K562 (cell line): ENCODE measurements at regions not wholly inside any gene's neighbourhood (a gene's known extent, or its start where the extent isn't known, plus 50 kb on each side); places are given as distances from the start of the nearest gene placed in this dataset.

Experiments
- ATAC-seq: fragments of 200-7000 bp; cut with Tn5 transposase; 3 replicates; pipeline ENCODE4 v1.9.1; 2020; ENCODE audit warnings: moderate library complexity
- BruUV-seq: library from RNA; stranded (reverse); fragments of 400-500 nt; replicated peaks from 2 replicates; lab custom pipeline; 2021; lab: Mats Ljungman, UMichigan
- CTCF ChIA-PET: fragments of 300-600 bp; formaldehyde crosslinking; extraction: SDS; loops from one replicate; lab custom pipeline; 2021; ENCODE audit warnings: low intra/inter-chr PET ratio; lab: Yijun Ruan, JAX
- POLR2A ChIA-PET: fragments of 300-600, 350-650 bp; sonication (Branson Sonifier 250); formaldehyde crosslinking; extraction: SDS; loops from one replicate; lab custom pipeline; 2021; ENCODE audit warnings: antibody characterized with exemption, inconsistent platforms; lab: Yijun Ruan, JAX
- DNase-seq, 4 experiments: peaks; one replicate each; pipeline versions ENCODE4 v3.0.0 to v3.0.0-alpha.2; 2011 to 2018; ENCODE audit warnings: low spot score in 3 of 4, mixed read lengths in 3 of 4; ENCODE audit errors: extremely low read depth in 1 of 4
- FAIRE-seq: peaks from 2 replicates; lab custom pipeline; 2011; peaks lifted over from hg19 to GRCh38; lab: Jason Lieb, UNC
- H2AFZ ChIP-seq: 2 replicates; pipeline ENCODE4 v1.6.0; 2011; ENCODE audit warnings: low read depth, low read length, control low read depth, inconsistent platforms
- H3K27ac ChIP-seq: fragments of 200-600 bp; 3 replicates; pipeline ENCODE4 v1.8.0; 2011; ENCODE audit warnings: low read depth, mild to moderate bottlenecking, control low read depth, inconsistent platforms, low read length, moderate library complexity, mixed read lengths; ENCODE audit errors: extremely low read depth
- H3K27me3 ChIP-seq, 2 experiments: fragments of 300-600 bp in 1 of 2; 2 replicates in 1 of 2; 3 replicates in 1 of 2; pipeline versions ENCODE4 v1.6.0 to v1.8.0; 2011; ENCODE audit warnings: inconsistent platforms in 2 of 2, low read length in 2 of 2, mild to moderate bottlenecking in 1 of 2, mixed read lengths in 1 of 2, moderate library complexity in 1 of 2; ENCODE audit not compliant: control insufficient read depth in 2 of 2, insufficient read depth in 2 of 2
- H3K36me3 ChIP-seq: fragments of 300-600 bp; 3 replicates; pipeline ENCODE4 v1.8.0; 2011; ENCODE audit warnings: mild to moderate bottlenecking, low read length, inconsistent platforms; ENCODE audit not compliant: control insufficient read depth, insufficient read depth
- H3K4me1 ChIP-seq, 2 experiments: fragments of 200-600 bp in 1 of 2; replicated peaks in 1 of 2; 2 replicates in 1 of 2; 3 replicates in 1 of 2; pipeline versions ENCODE4 v1.5.1 to v1.8.0; 2011; ENCODE audit warnings: inconsistent platforms in 2 of 2, low read length in 2 of 2, mild to moderate bottlenecking in 1 of 2, mixed read lengths in 1 of 2, moderate library complexity in 1 of 2; ENCODE audit not compliant: control insufficient read depth in 2 of 2, insufficient read depth in 2 of 2
- H3K4me2 ChIP-seq: 2 replicates; pipeline ENCODE4 v1.6.1; 2011; ENCODE audit warnings: low read length, control low read depth, inconsistent platforms, mixed read lengths; ENCODE audit not compliant: insufficient read depth
- H3K4me3 ChIP-seq: fragments of 200-600 bp; sonication (generic), shearing (Covaris generic); 2 replicates; pipeline ENCODE4 v1.5.1; 2016; ENCODE audit warnings: control low read depth, inconsistent platforms
- H3K79me2 ChIP-seq: fragments of 200-600 bp; 3 replicates; pipeline ENCODE4 v1.8.0; 2011; ENCODE audit warnings: low read length, inconsistent platforms; ENCODE audit not compliant: control insufficient read depth, insufficient read depth
- H3K9ac ChIP-seq, 2 experiments: 2 replicates each; pipeline versions ENCODE4 v1.6.0 to v1.6.1; 2011; ENCODE audit warnings: low read depth in 2 of 2, low read length in 2 of 2, control low read depth in 1 of 2, inconsistent platforms in 1 of 2, mild to moderate bottlenecking in 1 of 2, mixed read lengths in 1 of 2; ENCODE audit not compliant: insufficient read depth in 1 of 2
- H3K9me1 ChIP-seq: one replicate; pipeline ENCODE4 v1.6.0; 2011; ENCODE audit warnings: inconsistent platforms, mild to moderate bottlenecking, low read length, moderate library complexity; ENCODE audit not compliant: control insufficient read depth, insufficient read depth
- H3K9me3 ChIP-seq: replicated peaks from 2 replicates; pipeline ENCODE4 v1.5.1; 2011; ENCODE audit warnings: low read depth, low read length, inconsistent platforms; ENCODE audit not compliant: control insufficient read depth, insufficient read depth
- H4K20me1 ChIP-seq: replicated peaks from 2 replicates; pipeline ENCODE4 v1.6.1; 2011; ENCODE audit warnings: low read length, inconsistent platforms, mixed read lengths; ENCODE audit not compliant: control insufficient read depth, insufficient read depth
- ARID1B ChIP-seq: fragments of 450-650 bp; IDR thresholded peaks from 2 replicates; pipeline ENCODE4 v1.6.1; 2016; ENCODE audit warnings: antibody characterized with exemption, mild to moderate bottlenecking, inconsistent platforms
- FOSL1 ChIP-seq: fragments of 200-800 bp; sonication (Bioruptor generic); conservative IDR thresholded peaks from 2 replicates; pipeline ENCODE4 v1.6.1; 2016; ENCODE audit warnings: missing genetic modification characterization, missing compliant biosample characterization
- FOXA3 ChIP-seq, 2 experiments: fragments of 450-650 bp in 1 of 2; sonication (generic) in 1 of 2; formaldehyde crosslinking; IDR thresholded peaks in 1 of 2; conservative IDR thresholded peaks in 1 of 2; 2 replicates each; pipeline versions ENCODE4 v1.4.0 to v1.8.0; 2020 to 2022; ENCODE audit warnings: mild to moderate bottlenecking in 2 of 2, missing genetic modification reagents in 1 of 2
- MEIS2 ChIP-seq: fragments of 450-650 bp; IDR thresholded peaks from 2 replicates; pipeline ENCODE4 v1.6.1; 2014; ENCODE audit warnings: mild to moderate bottlenecking; ENCODE audit not compliant: partially characterized antibody
- RBM17 ChIP-seq: fragments of 200-400 bp; formaldehyde crosslinking; IDR thresholded peaks from 2 replicates; pipeline ENCODE4 v1.6.1; 2017; ENCODE audit warnings: low read depth, mild to moderate bottlenecking, low read length, borderline replicate concordance
- RBM25 ChIP-seq: fragments of 200-400 bp; formaldehyde crosslinking; IDR thresholded peaks from 2 replicates; pipeline ENCODE4 v1.6.1; 2018; ENCODE audit warnings: low read length, low read depth, moderate library complexity; ENCODE audit not compliant: severe bottlenecking
- ZNF224 ChIP-seq: sonication (generic); formaldehyde crosslinking; IDR thresholded peaks from 2 replicates; pipeline ENCODE4 v1.8.0; 2022; ENCODE audit warnings: mild to moderate bottlenecking, missing genetic modification reagents
- ZNF384 ChIP-seq: IDR thresholded peaks from 2 replicates; pipeline ENCODE4 v1.6.1; 2012; ENCODE audit warnings: low read depth, low read length, improper control_type of control experiment
- WGBS: fragments of 100-300 bp; shearing (Covaris generic); methylation state at CpG from one replicate; pipeline ENCODE4 v1.1.6; 2016; ENCODE audit warnings: low coverage, mixed read lengths; ENCODE audit not compliant: insufficient coverage; ENCODE audit errors: missing lambda C conversion rate; 5-methylcytosine and 5-hydroxymethylcytosine counted together
- in situ Hi-C: fragments of 300-500 bp; cut with MboI; formaldehyde crosslinking; loops from 4 replicates; pipeline ENCODE4 v1.15.0; 2018; ENCODE audit warnings: inconsistent platforms, mixed read lengths
- intact Hi-C: fragments of 100-400 bp; cut with micrococcal nuclease; formaldehyde crosslinking; loops from 2 replicates; pipeline ENCODE4 v1.14.2; 2022
- TF ChIP-seq, protein P1 (sequence below): fragments of 450-650 bp; IDR thresholded peaks from 2 replicates; pipeline ENCODE4 v1.6.1; 2016

DNA sequence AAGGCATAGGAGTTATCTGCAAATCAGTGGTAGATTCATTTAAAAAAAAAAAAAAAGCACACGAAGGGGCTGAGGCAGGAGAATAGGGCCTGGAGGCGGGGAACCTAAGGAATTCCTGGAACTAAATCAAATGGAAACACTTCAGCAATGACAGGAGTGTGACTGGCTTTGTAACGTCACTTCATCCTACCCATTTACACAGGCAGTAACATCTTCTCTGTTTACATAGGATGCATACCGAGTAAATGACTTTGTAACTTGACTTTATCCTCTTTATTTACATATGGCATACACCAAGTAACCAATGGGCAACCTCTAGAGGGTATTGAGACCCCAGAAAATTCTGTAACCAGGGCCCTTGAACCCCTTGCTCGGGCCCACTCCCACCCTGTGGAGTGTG, 56.4 kb upstream of the IYD start:
- peaks cover 3 to 6% of the 10 kb centered on the region in 2 experiments; a peak in 4 of 5 replicates for H3K4me1 ChIP-seq
- DNase-seq: no peak
- H3K4me2 ChIP-seq: peak overlapping the region; percentile 49; the same call in 1 of the 2 replicates
- TF ChIP-seq MEIS2 (peak; percentile 33), FOSL1 (0 out of 2 replicates have a peak, but pooled peaks have one; percentile 20), FOXA3 (CRISPR knock-in tag; conservative IDR thresholded peaks at IDR 0.05 in 1 of 2, IDR thresholded peaks at IDR 0.05 in 1 of 2) (peak in 1 of 2 experiments; percentile 80; a peak in 2 of 4 replicates), ZNF384 (peak; percentile 36; the same call in 1 of the 2 replicates), ZNF224 (CRISPR knock-in tag) (no peak), RBM25 (peak; percentile 9), ARID1B (no peak), RBM17 (no peak)
- TF ChIP-seq, protein P1, sequence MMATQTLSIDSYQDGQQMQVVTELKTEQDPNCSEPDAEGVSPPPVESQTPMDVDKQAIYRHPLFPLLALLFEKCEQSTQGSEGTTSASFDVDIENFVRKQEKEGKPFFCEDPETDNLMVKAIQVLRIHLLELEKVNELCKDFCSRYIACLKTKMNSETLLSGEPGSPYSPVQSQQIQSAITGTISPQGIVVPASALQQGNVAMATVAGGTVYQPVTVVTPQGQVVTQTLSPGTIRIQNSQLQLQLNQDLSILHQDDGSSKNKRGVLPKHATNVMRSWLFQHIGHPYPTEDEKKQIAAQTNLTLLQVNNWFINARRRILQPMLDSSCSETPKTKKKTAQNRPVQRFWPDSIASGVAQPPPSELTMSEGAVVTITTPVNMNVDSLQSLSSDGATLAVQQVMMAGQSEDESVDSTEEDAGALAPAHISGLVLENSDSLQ: 0 out of 2 replicates have a peak, but pooled peaks have one; percentile 28
- no peak for FAIRE-seq
- no peaks in the 10 kb centered on the region for H3K36me3 ChIP-seq
- H4K20me1 ChIP-seq: no peaks in the 10 kb centered on the region
- H3K4me3 ChIP-seq: no peak overlapping the region
- no TSS peak for BruUV-seq
- ChIA-PET CTCF (no interaction called here), POLR2A (no interaction called here)
- no peaks in the 10 kb centered on the region for H3K9me1 ChIP-seq
- in situ Hi-C loops (no loop called here), intact Hi-C loops (no loop called here)
- 7% methylated on average over 5 of the region's 5 CpGs for WGBS
- H3K9me3 ChIP-seq: no peaks in the 10 kb centered on the region
- H3K79me2 ChIP-seq: no peaks in the 10 kb centered on the region
- ATAC-seq: no peak
- H3K27ac ChIP-seq: no peak overlapping the region
- no peak overlapping the region for H3K9ac ChIP-seq
- H2AFZ ChIP-seq: peak overlapping the region; percentile 73
- H3K27me3 ChIP-seq: no peaks in the 10 kb centered on the region
